AG08396 (cell line): ENCODE measurements at regions not wholly inside any gene's neighbourhood (a gene's known extent, or its start where the extent isn't known, plus 50 kb on each side); places are given as distances from the start of the nearest gene placed in this dataset.

ENCODE experiments used
- DNase-seq: peaks from one replicate; pipeline ENCODE4 v3.0.0; 2012; ENCODE audit warnings: low spot score, mixed read lengths

DNA sequence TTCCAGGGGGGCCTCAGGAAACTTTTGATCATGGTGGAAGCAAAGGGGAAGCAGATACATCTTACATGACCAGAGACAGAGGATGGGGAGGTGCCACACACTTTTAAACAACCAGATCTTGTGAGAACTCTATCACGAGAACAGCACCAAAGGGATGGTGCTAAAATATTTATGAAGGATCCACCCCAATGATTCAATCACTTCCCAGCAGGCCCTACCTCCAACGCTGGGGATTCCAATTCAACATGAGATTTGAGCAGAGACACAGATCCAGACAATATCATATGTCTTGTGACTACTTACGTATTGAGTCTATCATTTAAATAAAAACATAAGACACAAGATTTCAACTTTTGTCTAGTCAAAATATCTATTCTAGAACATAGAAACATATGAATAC, 351.9 kb downstream of the EPM2A start:
- DNase-seq = no peak

DNA sequence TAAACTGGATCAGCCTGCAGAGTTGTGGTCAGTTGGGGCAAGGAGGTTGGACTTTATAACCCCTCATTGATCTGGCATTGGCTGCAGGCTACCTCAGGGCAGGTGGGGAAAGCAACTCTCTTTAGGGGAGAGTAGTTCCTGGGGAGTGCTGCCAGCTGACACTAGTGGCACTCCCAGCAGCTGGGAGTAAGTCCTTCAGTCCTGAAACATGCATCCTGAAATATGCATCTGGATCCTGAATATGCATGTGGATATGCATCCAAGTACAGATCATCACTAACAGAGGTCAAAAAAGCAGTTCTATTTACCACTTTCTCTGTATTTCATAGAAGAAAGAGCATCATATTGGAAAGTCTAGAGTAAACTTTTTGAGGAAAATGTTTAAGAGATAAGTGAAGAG, 350.8 kb downstream of the EPM2A start:
- DNase-seq = no peak

DNA sequence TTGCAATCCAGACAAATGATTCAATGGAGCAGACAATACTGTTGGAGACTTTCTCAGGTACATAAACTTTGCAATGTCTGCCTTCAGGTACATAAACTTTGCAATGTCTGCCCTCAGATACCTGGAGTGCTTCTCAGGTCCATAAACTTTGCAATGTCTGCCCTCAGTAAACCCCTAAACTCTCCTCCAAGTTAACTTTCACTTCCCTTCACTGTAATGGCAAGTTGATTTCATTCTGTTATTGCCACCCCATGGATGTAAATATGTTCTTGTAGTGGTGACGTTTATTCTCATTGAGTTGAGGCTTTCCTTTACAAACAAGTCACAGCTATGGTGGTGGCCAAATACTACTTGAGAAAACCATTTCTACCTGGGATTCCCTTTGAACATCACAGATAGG, 338.8 kb downstream of the EPM2A start:
- no peak for DNase-seq

DNA sequence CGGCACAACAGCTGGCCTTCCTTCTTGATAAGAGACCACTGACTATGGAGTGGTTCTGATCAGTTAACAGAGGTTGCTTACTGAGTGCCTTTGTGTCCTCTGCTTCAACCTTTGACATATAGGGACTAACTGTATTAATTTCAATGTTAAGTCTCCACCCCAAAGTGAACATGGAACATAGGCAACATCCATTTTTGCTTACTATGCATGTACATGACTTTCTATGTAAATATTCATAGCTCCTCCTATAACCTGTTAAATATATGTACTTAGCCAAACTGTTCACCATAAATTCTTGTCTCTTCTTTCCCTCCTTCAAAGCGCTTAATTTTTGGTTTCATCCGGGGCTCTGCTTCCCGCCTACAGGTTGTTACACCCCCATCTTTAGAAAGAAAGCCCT, 334.8 kb downstream of the EPM2A start:
- DNase-seq = no peak

DNA sequence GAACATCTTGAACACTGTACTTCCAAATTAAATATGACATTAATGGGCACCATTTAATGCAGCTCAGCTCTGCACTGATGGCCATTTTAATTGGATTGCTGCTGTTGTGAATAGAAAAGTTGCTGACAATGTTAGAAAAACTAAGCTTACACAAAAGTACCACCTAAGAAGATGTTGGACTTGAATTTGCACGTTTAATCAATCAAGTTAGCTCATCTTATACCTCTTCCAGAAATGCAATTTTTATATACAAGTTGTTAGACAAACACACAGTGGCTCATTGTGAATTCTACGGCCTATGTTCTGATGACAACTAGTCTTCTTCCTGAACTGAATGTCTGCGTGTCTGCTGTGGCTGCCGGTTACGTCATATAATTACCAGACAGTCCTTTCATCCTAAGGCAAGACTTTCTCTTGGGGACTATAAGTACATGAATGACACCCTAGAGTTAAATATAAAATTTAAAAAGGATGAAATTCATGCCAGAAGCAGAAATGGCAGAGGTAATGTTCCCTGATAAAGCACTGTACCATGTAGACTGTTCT, 330.2 kb downstream of the EPM2A start:
- no peak for DNase-seq

DNA sequence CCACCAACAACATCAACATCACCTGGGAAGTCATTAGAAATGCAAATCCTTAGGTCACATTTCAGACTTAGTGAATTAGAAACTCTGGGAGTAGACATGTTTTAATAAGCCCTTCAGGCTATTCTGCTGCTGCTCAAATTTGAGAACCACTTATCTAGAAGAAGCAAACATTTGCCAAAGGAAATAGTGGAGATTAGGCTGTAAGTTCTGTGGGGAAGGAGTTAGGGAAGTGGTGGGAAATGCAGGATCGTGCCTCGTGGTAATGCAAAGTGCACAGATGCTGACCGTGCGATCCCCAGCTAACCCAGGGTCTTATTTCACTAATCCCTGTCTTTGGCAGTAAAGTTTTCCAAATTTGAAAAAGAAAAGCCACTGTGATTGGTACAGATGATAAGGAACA, 328.5 kb downstream of the EPM2A start:
- DNase-seq = no peak

DNA sequence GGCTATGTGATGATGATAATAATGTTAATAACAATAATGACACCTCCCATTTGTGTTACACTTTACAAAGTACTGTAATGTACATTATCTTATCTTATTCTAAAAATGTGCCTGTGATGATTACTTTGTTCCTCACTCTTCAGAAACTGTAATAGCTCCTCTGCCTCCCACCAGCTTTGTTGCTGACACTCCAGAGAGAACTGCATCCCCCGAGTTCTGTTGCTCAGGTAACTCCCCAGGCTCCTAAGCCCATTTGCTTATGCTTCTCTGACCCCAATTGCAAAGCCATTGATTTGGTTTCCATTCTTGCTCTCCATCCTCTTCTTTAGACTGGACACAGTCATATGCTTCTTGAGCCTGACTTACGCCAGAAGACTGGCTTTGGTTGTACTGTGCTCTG, 319.7 kb downstream of the EPM2A start:
- DNase-seq = no peak

DNA sequence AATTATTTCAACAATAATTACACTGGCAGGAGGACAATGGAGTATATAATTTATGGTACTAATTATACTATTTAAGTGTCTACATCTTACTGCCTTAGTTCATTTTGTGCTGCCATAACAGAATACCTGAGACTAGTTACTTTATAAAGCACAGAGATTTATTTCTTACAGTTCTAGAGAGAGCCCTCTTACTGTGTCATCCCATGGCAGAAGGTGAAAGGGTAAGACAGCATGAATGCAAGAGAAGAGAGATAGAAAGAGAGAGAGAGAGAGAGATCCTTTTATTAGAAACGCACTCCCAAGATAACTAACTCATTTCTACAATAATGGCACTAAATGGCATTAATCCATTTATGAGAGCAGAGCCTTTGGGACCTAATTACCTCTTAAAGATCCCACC, 314.7 kb downstream of the EPM2A start:
- DNase-seq = no peak

DNA sequence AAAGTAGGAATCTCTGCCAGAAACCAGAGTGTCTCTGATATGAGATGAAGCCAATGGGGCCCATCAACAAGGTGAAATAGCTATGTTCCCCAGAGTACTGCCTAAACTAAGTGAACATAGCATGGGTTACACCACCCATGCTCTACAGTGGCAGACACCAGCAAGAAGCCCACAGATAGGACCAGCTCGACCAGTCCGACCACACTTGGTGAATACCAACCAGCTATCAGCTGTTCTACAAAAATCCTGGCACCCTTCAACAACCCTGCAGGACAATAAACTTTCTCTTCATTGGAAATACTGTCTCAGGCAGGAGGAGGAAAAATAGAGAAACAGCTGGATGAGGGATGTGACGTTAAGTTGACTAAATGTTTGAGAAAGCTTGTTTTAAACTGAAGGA, 311.4 kb downstream of the EPM2A start:
- no peak for DNase-seq

DNA sequence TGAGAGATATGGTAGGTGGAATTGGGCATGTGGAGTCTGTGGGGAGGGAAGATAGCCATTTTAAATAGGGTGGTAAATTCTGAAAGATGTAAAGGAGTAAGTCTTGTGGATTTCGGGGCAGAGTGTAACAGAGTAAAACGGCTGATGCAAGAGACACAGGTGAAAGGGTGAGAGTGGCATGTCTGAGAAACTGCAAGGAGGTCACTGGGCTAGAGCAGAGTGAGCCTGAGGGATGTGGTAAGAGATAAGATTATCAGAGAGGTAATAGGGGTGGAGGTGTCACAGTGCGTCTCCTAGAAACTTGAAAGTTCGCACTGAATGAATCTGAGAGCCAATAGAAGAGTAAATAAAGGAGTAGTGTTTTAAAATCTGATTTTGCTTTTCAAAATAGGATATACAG, 308.1 kb downstream of the EPM2A start:
- no peak for DNase-seq

DNA sequence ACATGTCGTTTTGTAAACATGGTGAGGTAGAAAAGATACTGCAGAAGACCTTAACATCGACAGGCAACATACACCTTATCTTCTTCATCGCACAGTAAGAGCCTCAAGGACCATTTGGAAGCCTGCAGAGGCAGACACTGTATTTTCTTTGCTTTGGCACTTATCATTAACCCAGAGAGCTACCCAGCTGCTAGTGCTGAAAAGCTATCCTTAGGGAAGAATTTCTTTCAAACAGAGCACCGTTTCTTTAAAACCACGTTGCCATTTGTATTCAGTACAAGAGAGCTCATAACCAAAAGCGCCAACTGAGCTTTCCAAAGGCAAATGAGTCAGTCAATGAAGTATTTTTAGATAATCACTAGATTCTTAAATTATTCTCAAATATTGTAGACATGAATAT, 306.6 kb downstream of the EPM2A start:
- no peak for DNase-seq

DNA sequence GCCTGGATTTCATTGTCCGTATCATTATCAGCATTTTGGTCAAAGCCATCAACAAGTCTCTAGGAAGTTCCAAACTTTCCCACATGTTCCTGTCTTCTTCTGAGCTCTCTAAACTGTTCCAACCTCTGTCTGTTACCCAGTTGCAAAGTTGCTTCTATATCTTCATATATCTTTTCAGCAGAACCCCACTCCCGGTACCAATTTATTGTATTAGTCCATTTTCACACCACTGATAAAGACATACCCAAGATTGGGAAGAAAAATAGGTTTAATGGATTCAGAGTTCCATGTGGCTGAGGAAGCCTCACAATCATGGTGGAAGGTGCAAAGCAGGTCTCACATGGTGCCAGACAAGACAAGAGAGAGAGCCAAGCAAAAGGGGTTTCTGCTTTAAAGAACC, 293.2 kb downstream of the EPM2A start:
- DNase-seq = no peak

DNA sequence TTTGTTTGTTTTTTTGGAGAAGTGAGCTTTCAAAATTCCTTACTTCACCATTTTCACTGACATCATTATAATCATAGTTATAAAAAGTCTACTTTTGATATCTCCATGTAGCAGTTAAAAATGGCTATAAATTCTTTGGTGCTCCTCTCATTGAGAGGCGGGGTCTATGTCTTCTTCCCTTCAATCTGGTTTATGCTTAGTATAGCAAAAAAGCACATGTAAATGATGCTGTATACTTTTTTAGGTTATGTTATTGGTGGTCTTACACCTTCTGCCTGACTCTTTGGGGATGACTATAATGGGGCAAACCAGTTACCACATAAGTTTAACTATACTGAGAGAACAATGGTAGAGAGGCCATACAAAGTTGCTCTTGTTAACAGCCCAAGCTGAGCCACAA, 289.6 kb downstream of the EPM2A start:
- DNase-seq = no peak

DNA sequence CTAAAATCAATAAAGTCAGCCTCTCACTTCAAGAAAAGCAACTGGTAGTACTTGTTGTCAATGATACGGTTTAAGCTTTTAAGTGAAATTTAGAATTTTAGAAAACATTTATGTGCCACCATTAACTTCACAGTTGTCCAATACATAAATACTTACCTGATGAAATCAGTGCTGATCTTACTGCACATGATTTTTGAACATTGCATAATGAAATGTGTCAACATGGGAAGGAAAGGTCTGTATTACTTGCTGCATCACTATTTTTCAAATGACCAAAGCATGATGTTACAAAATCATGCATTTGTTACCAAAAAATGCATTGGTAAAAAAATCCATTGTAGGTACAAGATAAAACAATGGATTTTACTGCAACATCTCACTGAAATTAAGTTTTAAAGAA, 284.3 kb downstream of the EPM2A start:
- DNase-seq = no peak

DNA sequence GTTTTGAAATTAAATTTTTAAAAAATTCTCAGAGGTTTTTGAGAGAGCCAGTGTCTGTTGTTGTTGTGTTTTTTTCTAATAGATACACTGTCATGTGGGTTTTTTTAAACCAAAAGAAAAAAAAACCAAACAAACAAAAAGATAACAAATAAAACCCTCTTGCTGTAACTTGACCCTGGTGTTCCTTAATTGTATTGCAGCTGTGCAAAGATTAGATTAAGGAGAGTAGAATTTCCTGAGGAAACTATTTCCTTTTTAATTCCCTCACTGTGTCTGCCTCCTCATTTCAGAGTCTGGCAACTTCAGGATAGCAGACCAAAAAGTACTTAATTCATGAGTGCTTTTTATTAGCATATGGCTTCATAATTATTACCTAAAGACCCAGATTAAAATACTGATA, 281.9 kb downstream of the EPM2A start:
- DNase-seq = no peak

DNA sequence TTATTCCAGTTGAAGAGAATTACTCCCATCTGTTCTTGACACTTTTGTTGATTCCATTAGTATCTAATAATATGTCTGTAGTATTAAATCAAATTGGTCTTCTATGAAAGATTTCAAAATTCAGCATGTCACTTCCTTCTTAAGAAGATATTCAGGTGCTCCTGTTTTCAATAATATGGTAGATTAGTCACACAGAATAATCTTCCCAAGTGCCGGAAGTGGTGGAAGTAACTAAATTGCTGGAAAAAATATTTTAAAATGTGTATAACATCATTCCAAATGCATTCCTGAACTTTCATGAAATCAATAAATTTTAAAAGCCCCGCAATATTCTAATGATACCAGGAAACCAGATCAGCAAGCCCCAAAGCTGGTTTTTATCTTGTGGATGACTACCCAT, 281.3 kb downstream of the EPM2A start:
- no peak for DNase-seq

DNA sequence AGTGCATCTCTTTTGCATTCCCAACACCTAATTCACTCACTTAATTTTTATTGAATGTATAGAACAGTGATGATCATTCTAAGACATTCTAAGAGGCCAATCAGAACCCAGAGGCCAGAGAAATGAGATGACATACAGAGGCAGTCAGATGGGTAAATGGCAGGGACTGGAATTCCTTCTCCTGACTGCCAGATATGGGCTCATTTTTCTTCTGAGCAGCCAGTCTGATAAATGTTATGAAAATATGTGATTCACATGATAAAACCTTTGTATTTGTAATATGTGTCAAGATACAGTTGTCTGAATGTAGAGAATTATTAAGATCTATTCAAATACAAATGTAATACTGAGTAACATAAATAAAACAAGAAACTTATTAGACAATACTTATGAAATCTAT, 277.8 kb downstream of the EPM2A start:
- no peak for DNase-seq

DNA sequence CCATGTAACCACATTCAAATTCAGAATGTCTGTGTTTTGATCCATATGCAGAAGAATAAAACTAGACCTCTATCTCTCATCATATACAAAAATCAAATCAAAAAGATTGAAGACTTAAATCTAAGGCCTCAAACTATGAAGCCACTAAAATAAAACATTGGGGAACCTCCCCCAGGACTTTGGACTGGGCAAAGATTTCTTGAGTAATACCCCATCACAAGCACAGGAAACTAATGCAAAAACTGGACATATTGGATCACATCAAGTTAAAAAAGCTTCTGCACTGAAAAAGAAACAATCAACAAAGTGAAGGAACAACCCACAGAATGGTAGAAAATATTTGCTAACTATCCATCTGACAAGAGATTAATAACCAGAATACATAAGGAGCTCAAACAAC, 266.8 kb downstream of the EPM2A start:
- DNase-seq = no peak

DNA sequence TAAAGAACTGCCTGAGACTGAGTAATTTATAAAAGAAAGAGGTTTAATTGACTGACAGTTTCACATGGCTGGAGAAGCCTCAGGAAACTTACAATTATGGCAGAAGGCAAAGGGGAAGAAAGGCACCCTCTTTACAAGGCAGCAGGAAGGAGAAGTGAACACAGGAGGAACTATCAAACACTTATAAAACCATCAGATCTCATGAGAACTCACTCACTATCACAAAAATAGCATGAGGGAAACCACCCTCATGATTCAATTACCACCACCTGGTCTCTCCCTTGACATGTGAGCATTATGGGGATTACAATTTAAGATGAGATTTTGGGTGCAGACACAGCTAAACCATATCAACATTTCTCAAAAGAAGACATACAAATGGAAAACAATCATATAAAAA, 266.3 kb downstream of the EPM2A start:
- DNase-seq = no peak

DNA sequence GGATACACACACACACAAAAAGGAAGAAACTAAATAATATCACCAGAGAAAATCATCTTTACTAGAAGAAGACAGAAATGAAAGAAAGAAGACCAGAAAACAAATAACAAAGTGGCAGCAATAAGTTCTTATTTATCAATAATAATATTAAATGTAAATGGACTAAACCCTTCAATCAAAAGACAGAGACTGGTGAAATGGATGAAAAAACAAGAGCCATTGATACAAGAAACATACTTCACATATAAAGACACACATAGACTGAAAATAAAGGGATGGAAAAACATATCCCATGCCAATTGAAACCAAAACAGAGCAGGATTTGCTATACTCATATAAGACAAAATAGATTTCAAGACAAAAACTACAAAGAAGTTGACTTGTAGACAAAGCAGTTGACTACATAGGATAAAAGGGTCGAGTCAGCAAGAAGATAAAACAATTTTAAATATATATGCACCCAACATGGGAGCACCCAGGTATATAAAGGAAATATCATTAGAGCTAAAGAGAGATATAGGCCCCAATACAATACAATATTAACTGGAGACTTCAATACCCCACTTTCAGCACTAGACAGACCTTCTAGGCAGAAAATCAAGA, 259.4 kb downstream of the EPM2A start:
- DNase-seq = no peak

DNA sequence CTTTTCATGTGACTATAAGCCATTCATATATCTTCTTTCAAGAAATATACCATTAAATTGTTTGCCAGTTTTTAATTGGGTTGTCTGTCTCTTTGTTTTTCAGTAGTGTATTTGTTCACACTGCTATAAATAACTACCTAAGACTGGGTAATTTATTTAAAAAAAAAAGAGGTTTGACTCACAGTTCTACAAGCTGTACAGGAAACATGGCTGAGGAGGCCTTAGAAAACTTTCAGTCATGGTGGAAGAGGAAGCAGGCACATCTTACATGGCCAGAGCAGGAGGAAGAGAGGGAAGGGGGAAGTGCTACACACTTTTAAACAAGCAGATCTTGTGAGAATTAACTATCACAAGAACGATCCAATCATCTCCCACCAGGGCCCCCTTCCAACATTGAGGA, 255.3 kb downstream of the EPM2A start:
- no peak for DNase-seq

DNA sequence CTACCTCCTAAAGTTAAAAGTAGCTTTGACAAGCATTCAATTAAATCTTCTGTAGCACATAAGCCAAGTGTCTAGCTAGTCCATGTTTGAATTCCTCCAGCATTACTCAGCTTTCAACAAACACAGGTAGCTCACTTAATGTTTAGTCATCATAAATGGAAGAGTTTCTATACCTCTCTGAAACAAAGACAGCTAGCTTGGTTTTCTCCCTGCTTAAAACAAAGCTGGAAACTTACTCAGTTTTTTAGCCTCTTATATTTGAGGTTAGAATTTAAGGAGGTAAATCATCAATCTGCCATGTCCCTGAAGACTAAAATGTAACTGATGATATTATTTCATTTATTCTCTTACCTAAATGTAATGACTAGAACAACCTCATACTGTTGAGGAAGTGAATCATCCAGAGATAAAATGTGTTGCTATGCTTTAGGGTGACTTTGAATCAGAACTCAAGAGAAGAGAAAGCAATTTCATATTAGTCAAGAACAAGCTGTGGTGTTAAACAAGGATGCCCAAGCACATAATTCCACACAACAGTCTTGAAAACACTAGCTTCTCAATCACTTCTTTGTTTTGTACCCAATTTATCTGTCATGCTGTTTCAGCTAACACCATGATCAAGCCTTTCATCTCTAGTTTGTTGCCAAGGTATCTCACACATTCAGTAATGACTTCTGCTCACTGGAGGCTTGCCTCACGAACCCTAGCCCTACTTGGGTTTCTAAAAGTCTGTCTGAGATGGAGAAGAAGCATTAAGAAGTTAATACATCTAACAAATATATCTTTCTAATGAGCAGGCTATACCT, 251.9 kb downstream of the EPM2A start:
- no peak for DNase-seq

DNA sequence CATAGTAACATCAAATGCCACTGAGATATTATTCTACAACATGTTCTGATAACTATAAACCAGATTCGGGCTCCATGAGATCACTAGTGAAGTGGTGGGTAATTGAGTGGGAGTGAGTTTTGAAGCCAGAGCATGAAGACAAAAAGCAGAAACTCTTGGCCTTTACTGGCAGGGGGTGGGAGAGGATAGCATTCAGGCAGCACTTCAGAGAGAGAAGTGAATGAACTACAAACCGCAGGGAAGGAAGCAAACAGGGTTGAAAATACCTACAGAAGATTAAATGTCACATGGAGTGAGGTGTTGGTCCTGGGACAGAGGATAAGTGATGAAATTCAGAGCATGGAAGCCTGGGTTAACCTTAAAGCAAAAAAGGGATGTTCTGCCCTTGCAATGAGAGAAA, 250.0 kb downstream of the EPM2A start:
- DNase-seq = no peak

DNA sequence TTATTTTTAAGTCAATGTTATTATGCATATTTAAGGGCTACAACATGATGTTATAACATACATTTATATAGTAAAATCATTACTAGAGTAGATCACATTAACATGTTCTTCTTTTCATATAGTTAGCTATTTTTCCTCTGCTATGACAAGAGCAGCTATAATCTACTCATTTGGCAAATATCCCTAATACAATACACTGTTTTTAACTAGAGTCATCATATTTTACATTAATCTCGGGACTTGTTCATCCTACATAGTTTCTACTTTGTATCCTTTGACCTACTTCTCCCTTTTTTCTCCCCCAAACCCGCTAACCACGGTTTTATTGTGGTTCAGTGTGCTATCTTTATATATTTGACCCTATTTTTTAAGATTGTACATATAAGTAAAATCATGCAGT, 249.0 kb downstream of the EPM2A start:
- no peak for DNase-seq
